ENCODE measurements at regions not wholly inside any gene's neighbourhood (a gene's known extent, or its start where the extent isn't known, plus 50 kb on each side); places are given as distances from the start of the nearest gene placed in this dataset.

DNA sequence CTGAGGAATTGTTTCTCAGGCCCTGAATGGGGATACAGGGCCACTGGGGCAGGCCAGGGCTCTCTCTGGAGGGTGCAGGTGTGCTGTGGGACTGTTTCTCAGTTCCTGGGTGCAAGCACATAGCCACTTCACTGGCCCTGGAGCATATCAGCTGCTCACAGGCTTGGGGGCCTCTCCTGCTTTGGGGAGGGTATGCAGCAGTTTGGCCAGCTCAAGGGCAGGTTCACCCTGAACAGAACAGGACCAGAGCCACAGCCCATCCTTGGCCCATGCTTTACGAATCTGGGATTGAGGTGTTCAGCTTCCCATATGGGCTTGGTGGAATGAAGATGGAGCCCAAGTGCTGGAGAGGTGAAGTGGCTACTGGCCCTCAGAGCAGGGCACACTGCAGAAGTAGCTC lies 186.5 kb downstream of the FBXO8 start:
- DNase-seq = no peak
- no peak overlapping the region for H2AK5ac ChIP-seq (ENCODE audit: insufficient read length, low read length)

More for the DNA sequence above, 186.5 kb downstream of the FBXO8 start:
- H4K8ac ChIP-seq (replicated peaks; ENCODE audit: insufficient read length, low read depth, low read length) = no peak overlapping the region
- H4K91ac ChIP-seq (ENCODE audit: insufficient read length, low read depth, low read length) = no peak overlapping the region
- no peak overlapping the region for H4K5ac ChIP-seq (ENCODE audit: insufficient read length, low read depth, low read length)
- H3K4ac ChIP-seq (ENCODE audit: low read depth, low read length) = no peak overlapping the region
- no peaks in the 10 kb centered on the region for H3K27me3 ChIP-seq (ENCODE audit: insufficient read depth, low read length)
- no peaks in the 10 kb centered on the region for H3K9me3 ChIP-seq (ENCODE audit: control insufficient read depth, low read depth, low read length)
- H3K23ac ChIP-seq (ENCODE audit: insufficient read length, low read depth, low read length) = no peak overlapping the region
- no peak overlapping the region for H3K27ac ChIP-seq (ENCODE audit: insufficient read length, low read depth, low read length)
- no peak overlapping the region for H2BK5ac ChIP-seq (ENCODE audit: insufficient read length, low read length)
- H3K14ac ChIP-seq (ENCODE audit: insufficient read depth, low read length) = no peak overlapping the region
- no peak overlapping the region for H3T11ph ChIP-seq (ENCODE audit: low read length)
- no CpG with 5 or more reads among the region's 1 CpG for WGBS (ENCODE audit: extremely low coverage, insufficient read length, low lambda C conversion rate)
- H3K4me2 ChIP-seq (ENCODE audit: insufficient read depth, insufficient read length, low read length) = no peak overlapping the region
- no peak overlapping the region for H3K27ac Mint-ChIP-seq
- H3K4me1 Mint-ChIP-seq = no peaks in the 10 kb centered on the region
- peaks cover 0 to 2% of the 10 kb centered on the region in 2 experiments; a peak in 1 of 5 replicates for H3K9me3 Mint-ChIP-seq
- no peak overlapping the region for H3K18ac ChIP-seq (ENCODE audit: insufficient read length, low read depth, low read length)
- no peaks in the 10 kb centered on the region for H3K23me2 ChIP-seq (ENCODE audit: insufficient read length, low read depth, low read length, poor library complexity, severe bottlenecking)
- no peak overlapping the region for H2BK12ac ChIP-seq (ENCODE audit: insufficient read length, low read depth, low read length)
- no peaks in the 10 kb centered on the region for H3K79me2 ChIP-seq (ENCODE audit: insufficient read depth, low read length)
- no peak overlapping the region for H3K4me3 Mint-ChIP-seq
- H4K20me1 ChIP-seq (ENCODE audit: control insufficient read depth, insufficient read depth, insufficient read length) = no peaks in the 10 kb centered on the region
- no peaks in the 10 kb centered on the region for H3K36me3 Mint-ChIP-seq (ENCODE audit: insufficient read depth in 1 of 3, low read depth in 3 of 3)
- no peak overlapping the region for H2BK120ac ChIP-seq (ENCODE audit: low read depth, low read length, poor library complexity, severe bottlenecking)
- TF ChIP-seq, protein P1, sequence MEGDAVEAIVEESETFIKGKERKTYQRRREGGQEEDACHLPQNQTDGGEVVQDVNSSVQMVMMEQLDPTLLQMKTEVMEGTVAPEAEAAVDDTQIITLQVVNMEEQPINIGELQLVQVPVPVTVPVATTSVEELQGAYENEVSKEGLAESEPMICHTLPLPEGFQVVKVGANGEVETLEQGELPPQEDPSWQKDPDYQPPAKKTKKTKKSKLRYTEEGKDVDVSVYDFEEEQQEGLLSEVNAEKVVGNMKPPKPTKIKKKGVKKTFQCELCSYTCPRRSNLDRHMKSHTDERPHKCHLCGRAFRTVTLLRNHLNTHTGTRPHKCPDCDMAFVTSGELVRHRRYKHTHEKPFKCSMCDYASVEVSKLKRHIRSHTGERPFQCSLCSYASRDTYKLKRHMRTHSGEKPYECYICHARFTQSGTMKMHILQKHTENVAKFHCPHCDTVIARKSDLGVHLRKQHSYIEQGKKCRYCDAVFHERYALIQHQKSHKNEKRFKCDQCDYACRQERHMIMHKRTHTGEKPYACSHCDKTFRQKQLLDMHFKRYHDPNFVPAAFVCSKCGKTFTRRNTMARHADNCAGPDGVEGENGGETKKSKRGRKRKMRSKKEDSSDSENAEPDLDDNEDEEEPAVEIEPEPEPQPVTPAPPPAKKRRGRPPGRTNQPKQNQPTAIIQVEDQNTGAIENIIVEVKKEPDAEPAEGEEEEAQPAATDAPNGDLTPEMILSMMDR (conservative IDR thresholded peaks at IDR 0.05) = no peak
- H2AFZ ChIP-seq (ENCODE audit: low read length) = no peak overlapping the region
- H2BK20ac ChIP-seq (ENCODE audit: low read depth, low read length, poor library complexity, severe bottlenecking) = no peak overlapping the region
- H3K56ac ChIP-seq (ENCODE audit: insufficient read length, low read depth, low read length) = no peak overlapping the region
- H2BK15ac ChIP-seq (ENCODE audit: low read depth, low read length) = no peak overlapping the region
- H3K79me1 ChIP-seq (ENCODE audit: insufficient read depth, low read depth, low read length, poor library complexity, severe bottlenecking) = no peaks in the 10 kb centered on the region
- H3K4me1 ChIP-seq (ENCODE audit: insufficient read depth, low read length) = no peaks in the 10 kb centered on the region
- no peaks in the 10 kb centered on the region; the same call in 1 of the 2 replicates for H3K27me3 Mint-ChIP-seq (ENCODE audit: low read depth)
- no peak overlapping the region for H3K9ac ChIP-seq (ENCODE audit: extremely low read depth, insufficient read length, low read length)
